Endothelial cell of umbilical vein (primary cell): ENCODE measurements at regions not wholly inside any gene's neighbourhood (a gene's known extent, or its start where the extent isn't known, plus 50 kb on each side); places are given as distances from the start of the nearest gene placed in this dataset.

ENCODE experiments used
- BruUV-seq: library from RNA; stranded (reverse); fragments of 400-500 nt; replicated peaks from 2 replicates; lab custom pipeline; 2021; lab: Mats Ljungman, UMichigan
- CTCF ChIA-PET: fragments of 300-600, 350-600 bp; sonication (Branson Sonifier 250); formaldehyde crosslinking; loops from one replicate; lab custom pipeline; 2021; ENCODE audit warnings: antibody characterized with exemption, inconsistent platforms; lab: Charles Lee
- POLR2A ChIA-PET: fragments of 300-600, 350-600 bp; sonication (Branson Sonifier 250); formaldehyde crosslinking; loops from one replicate; lab custom pipeline; 2021; ENCODE audit warnings: antibody characterized with exemption, inconsistent platforms; lab: Charles Lee
- DNase-seq: peaks from one replicate; pipeline ENCODE4 v3.0.0-alpha.2; 2011; ENCODE audit warnings: low read depth, low spot score
- FAIRE-seq: peaks from 2 replicates; lab custom pipeline; 2011; peaks lifted over from hg19 to GRCh38; lab: Jason Lieb, UNC
- H2AFZ ChIP-seq: 2 replicates; pipeline ENCODE4 v1.6.0; 2012; ENCODE audit warnings: low read depth, low read length, control low read depth, inconsistent platforms
- H3K27ac ChIP-seq: 2 replicates; pipeline ENCODE4 v1.5.1; 2011; ENCODE audit warnings: low read depth, mild to moderate bottlenecking, control low read depth, low read length, moderate library complexity; ENCODE audit not compliant: insufficient read depth
- H3K27me3 ChIP-seq, 2 experiments: 2 replicates each; pipeline versions ENCODE4 v1.6.0 to v1.6.1; 2011; ENCODE audit warnings: low read length in 2 of 2, mixed read lengths in 1 of 2; ENCODE audit not compliant: control insufficient read depth in 2 of 2, insufficient read depth in 2 of 2
- H3K36me3 ChIP-seq, 2 experiments: 2 replicates in 1 of 2; 3 replicates in 1 of 2; pipeline ENCODE4 v1.5.1; 2011; ENCODE audit warnings: low read length in 2 of 2, mild to moderate bottlenecking in 1 of 2, moderate library complexity in 1 of 2; ENCODE audit not compliant: control insufficient read depth in 2 of 2, insufficient read depth in 2 of 2; ENCODE audit errors: extremely low read depth in 1 of 2
- H3K4me1 ChIP-seq: 3 replicates; pipeline ENCODE4 v1.5.1; 2011; ENCODE audit warnings: mild to moderate bottlenecking, low read length; ENCODE audit not compliant: control insufficient read depth, insufficient read depth; ENCODE audit errors: extremely low read depth
- H3K4me2 ChIP-seq: 2 replicates; pipeline ENCODE4 v1.6.1; 2011; ENCODE audit warnings: low read length, control low read depth, mixed read lengths; ENCODE audit not compliant: insufficient read depth
- H3K4me3 ChIP-seq, 3 experiments: fragments of 200-600 bp in 1 of 3; sonication (generic), shearing (Covaris generic) in 1 of 3; replicated peaks in 1 of 3; 2 replicates each; pipeline ENCODE4 v1.5.1; 2011 to 2016; ENCODE audit warnings: control low read depth in 3 of 3, low read length in 3 of 3, mild to moderate bottlenecking in 2 of 3, inconsistent platforms in 1 of 3, low read depth in 1 of 3, moderate library complexity in 1 of 3; ENCODE audit not compliant: insufficient read depth in 1 of 3
- H3K79me2 ChIP-seq: 2 replicates; pipeline ENCODE4 v1.6.0; 2012; ENCODE audit warnings: low read length, inconsistent platforms; ENCODE audit not compliant: control insufficient read depth, insufficient read depth
- H3K9ac ChIP-seq: replicated peaks from 2 replicates; pipeline ENCODE3; 2011; ENCODE audit warnings: low read length, control low read depth; ENCODE audit not compliant: insufficient read depth; ENCODE audit errors: extremely low read depth
- H3K9me1 ChIP-seq: replicated peaks from 3 replicates; pipeline ENCODE4 v1.6.0; 2011; ENCODE audit warnings: mild to moderate bottlenecking, low read length; ENCODE audit not compliant: control insufficient read depth, insufficient read depth; ENCODE audit errors: extremely low read depth
- H3K9me3 ChIP-seq: replicated peaks from 2 replicates; pipeline ENCODE4 v1.5.1; 2012; ENCODE audit warnings: low read length, inconsistent platforms; ENCODE audit not compliant: control insufficient read depth, insufficient read depth
- H4K20me1 ChIP-seq: replicated peaks from 2 replicates; pipeline ENCODE3; 2011; ENCODE audit warnings: mild to moderate bottlenecking, low read length; ENCODE audit not compliant: control insufficient read depth, insufficient read depth; ENCODE audit errors: extremely low read depth
- CTCF ChIP-seq, 2 donors: IDR thresholded peaks; 1 replicate in 1 of 2; 2 replicates in 1 of 2; pipeline ENCODE4 v1.5.1; 2011; ENCODE audit warnings: low read length in 2 of 2, mild to moderate bottlenecking in 2 of 2, moderate library complexity in 2 of 2, control low read depth in 1 of 2, inconsistent platforms in 1 of 2, low read depth in 1 of 2; ENCODE audit not compliant: insufficient read depth in 1 of 2; ENCODE audit errors: extremely low read depth in 1 of 2
- EZH2 ChIP-seq: IDR thresholded peaks from 2 replicates; pipeline ENCODE4 v1.6.1; 2012; ENCODE audit warnings: borderline replicate concordance, low read depth, mild to moderate bottlenecking, moderate library complexity, low read length, inconsistent platforms; ENCODE audit not compliant: severe bottlenecking
- FOS ChIP-seq: IDR thresholded peaks from 2 replicates; pipeline ENCODE4 v1.6.1; 2011; ENCODE audit warnings: mild to moderate bottlenecking, low read length, moderate library complexity, borderline replicate concordance; ENCODE audit not compliant: insufficient read depth
- GATA2 ChIP-seq: IDR thresholded peaks from 2 replicates; pipeline ENCODE4 v1.7.0; 2011; ENCODE audit warnings: low read depth, mild to moderate bottlenecking, moderate library complexity, mixed read lengths, low read length; ENCODE audit not compliant: insufficient read length, insufficient read depth
- JUN ChIP-seq: IDR thresholded peaks from 2 replicates; pipeline ENCODE4 v1.6.1; 2011; ENCODE audit warnings: borderline replicate concordance, low read depth; ENCODE audit not compliant: insufficient read length, insufficient read depth
- MAX ChIP-seq: IDR thresholded peaks from 2 replicates; pipeline ENCODE4 v1.6.1; 2011; ENCODE audit not compliant: insufficient read depth, insufficient read length
- MYC ChIP-seq: IDR thresholded peaks from one replicate; pipeline ENCODE4 v1.6.1; 2011; ENCODE audit warnings: mild to moderate bottlenecking, low read depth, low read length
- POLR2A ChIP-seq: IDR thresholded peaks from 2 replicates; pipeline ENCODE4 v1.6.1; 2012; ENCODE audit warnings: low read depth, mild to moderate bottlenecking, control low read depth, low read length
- POLR2AphosphoS5 ChIP-seq: IDR thresholded peaks from 2 replicates; pipeline ENCODE4 v1.6.1; 2012; ENCODE audit warnings: low read depth, mild to moderate bottlenecking, control low read depth, low read length, moderate library complexity; ENCODE audit not compliant: insufficient read depth
- dilution Hi-C: fragments of 300-500 bp; cut with MboI; formaldehyde crosslinking; loops from one replicate; pipeline ENCODE4 v1.15.0; 2019; ENCODE audit warnings: low sequenced_read_pairs; ENCODE audit not compliant: extremely low pct_ligation_motif_present
- intact Hi-C: fragments of 100-400 bp; cut with micrococcal nuclease; formaldehyde crosslinking; loops from one replicate; pipeline ENCODE4 v1.10.0; 2022

GRCh38 chr3:73179601-73180000 is 118.1 kb downstream of the EBLN2 start:
- Histone ChIP-seq H3K4me1 (no peaks in the 10 kb centered on the region), H3K4me2 (no peak overlapping the region), H3K27ac (no peak overlapping the region), H4K20me1 (no peaks in the 10 kb centered on the region), H2AFZ (no peak overlapping the region), H3K9me1 (no peaks in the 10 kb centered on the region), H3K9me3 (no peaks in the 10 kb centered on the region), H3K79me2 (no peaks in the 10 kb centered on the region), H3K27me3 (no peaks in the 10 kb centered on the region), H3K36me3 (no peaks in the 10 kb centered on the region), H3K9ac (no peak overlapping the region), H3K4me3 (no peak overlapping the region)
- no TSS peak for BruUV-seq
- ChIA-PET POLR2A (no interaction called here), CTCF (no interaction called here)
- TF ChIP-seq CTCF (IDR thresholded peaks at IDR 0.05; ENCODE audit: extremely low read depth in 1 of 2, insufficient read depth in 1 of 2, low read depth in 1 of 2, low read length in 2 of 2) (no peak), EZH2 (no peak), FOS (no peak), POLR2AphosphoS5 (no peak), MYC (no peak), MAX (no peak), GATA2 (no peak), POLR2A (no peak), JUN (no peak)
- no peak for FAIRE-seq
- dilution Hi-C loops: no loop called here
- no peak for DNase-seq
- intact Hi-C loops: no loop called here
